Upper lobe of left lung (tissue), 4 donors: ENCODE measurements at regions not wholly inside any gene's neighbourhood (a gene's known extent, or its start where the extent isn't known, plus 50 kb on each side); places are given as distances from the start of the nearest gene placed in this dataset.

Source experiments
- CTCF ChIP-seq, 6 experiments: fragments of 450-650 bp in 4 of 6; fragments of 200-600 bp in 2 of 6; sonication (generic) in 2 of 6; IDR thresholded peaks; one replicate each; pipeline ENCODE4 v1.5.1; 2016 to 2019; ENCODE audit warnings: antibody characterized with exemption in 6 of 6
- EP300 ChIP-seq, 4 donors: sonication (generic); formaldehyde crosslinking; IDR thresholded peaks; one replicate each; pipeline ENCODE4 v1.5.1; 2017; ENCODE audit warnings: antibody characterized with exemption in 4 of 4, control low read depth in 2 of 4
- POLR2A ChIP-seq, 4 donors: fragments of 450-650 bp; IDR thresholded peaks; one replicate each; pipeline ENCODE4 v1.5.1; 2016 to 2017; ENCODE audit warnings: antibody characterized with exemption in 4 of 4, mild to moderate bottlenecking in 2 of 4
- POLR2AphosphoS5 ChIP-seq, 2 donors: sonication (generic); formaldehyde crosslinking; IDR thresholded peaks; one replicate each; pipeline ENCODE4 v1.5.1; 2017; ENCODE audit warnings: antibody characterized with exemption in 2 of 2

GRCh38 chr14:101184104-101184455, 280.6 kb upstream of the RTL1 start:
- no peak for TF ChIP-seq POLR2A (IDR thresholded peaks at IDR 0.05)
- no peak for TF ChIP-seq EP300 (IDR thresholded peaks at IDR 0.05)
- no peak for TF ChIP-seq CTCF (IDR thresholded peaks at IDR 0.05)
- no peak for TF ChIP-seq POLR2AphosphoS5 (IDR thresholded peaks at IDR 0.05)
